H1 (cell line): ENCODE measurements at regions not wholly inside any gene's neighbourhood (a gene's known extent, or its start where the extent isn't known, plus 50 kb on each side); places are given as distances from the start of the nearest gene placed in this dataset.

Experiments
- CTCF ChIA-PET: fragments of 300-600 bp; sonication (Branson Sonifier 250); formaldehyde crosslinking; loops from one replicate; lab custom pipeline; 2021; ENCODE audit not compliant: partially characterized antibody; lab: Charles Lee
- POLR2A ChIA-PET: fragments of 300-600 bp; sonication (Branson Sonifier 250); formaldehyde crosslinking; loops from one replicate; lab custom pipeline; 2021; ENCODE audit warnings: inconsistent platforms; ENCODE audit not compliant: partially characterized antibody; lab: Charles Lee
- DNase-seq, 2 experiments: peaks; one replicate each; pipeline versions ENCODE4 v3.0.0 to v3.0.0-alpha.2; 2010 to 2022; ENCODE audit warnings: low spot score in 2 of 2, low read depth in 1 of 2, mixed read lengths in 1 of 2
- FAIRE-seq: peaks from 2 replicates; lab custom pipeline; 2011; peaks lifted over from hg19 to GRCh38; lab: Jason Lieb, UNC
- H2AFZ ChIP-seq: 2 replicates; pipeline ENCODE4 v1.8.1; 2012; ENCODE audit warnings: low read length, inconsistent platforms
- H2AK5ac ChIP-seq: 2 replicates; pipeline ENCODE4 v1.6.1; 2013; ENCODE audit warnings: low read depth, low read length
- H2BK120ac ChIP-seq: replicated peaks from 2 replicates; pipeline ENCODE3; 2013; ENCODE audit warnings: low read depth, low read length, inconsistent platforms
- H2BK12ac ChIP-seq: 2 replicates; pipeline ENCODE4 v1.6.1; 2013; ENCODE audit warnings: low read depth, low read length
- H2BK15ac ChIP-seq: 2 replicates; pipeline ENCODE4 v1.6.1; 2013; ENCODE audit warnings: low read length
- H2BK20ac ChIP-seq: 2 replicates; pipeline ENCODE4 v1.6.1; 2013; ENCODE audit warnings: low read length
- H2BK5ac ChIP-seq: 2 replicates; pipeline ENCODE4 v1.6.1; 2013; ENCODE audit warnings: low read depth, low read length
- H3K14ac ChIP-seq: 2 replicates; pipeline ENCODE4 v1.6.1; 2013; ENCODE audit warnings: inconsistent platforms; ENCODE audit not compliant: insufficient read length
- H3K18ac ChIP-seq: 2 replicates; pipeline ENCODE4 v1.6.1; 2013; ENCODE audit warnings: low read length; ENCODE audit errors: extremely low read depth
- H3K23ac ChIP-seq: 2 replicates; pipeline ENCODE4 v1.6.1; 2013; ENCODE audit warnings: inconsistent platforms; ENCODE audit not compliant: insufficient read length
- H3K23me2 ChIP-seq: 2 replicates; pipeline ENCODE4 v1.6.1; 2013; ENCODE audit warnings: low read depth, low read length
- H3K27ac ChIP-seq: 2 replicates; pipeline ENCODE4 v1.6.1; 2011; ENCODE audit warnings: low read depth, low read length, inconsistent platforms
- H3K27me3 ChIP-seq, 4 experiments: replicated peaks in 1 of 4; 1 replicate in 1 of 4; 2 replicates in 3 of 4; pipeline versions ENCODE4 v1.6.1 to v1.8.1; 2011 to 2013; ENCODE audit warnings: low read length in 3 of 4, mild to moderate bottlenecking in 3 of 4, inconsistent platforms in 2 of 4, mixed read lengths in 2 of 4, moderate library complexity in 1 of 4; ENCODE audit not compliant: control insufficient read depth in 3 of 4, insufficient read depth in 3 of 4; ENCODE audit errors: extremely low read depth in 1 of 4
- H3K36me3 ChIP-seq, 4 experiments: 2 replicates each; pipeline versions ENCODE4 v1.6.1 to v1.8.1; 2011 to 2013; ENCODE audit warnings: mild to moderate bottlenecking in 4 of 4, low read length in 3 of 4, moderate library complexity in 2 of 4, control low read depth in 1 of 4, inconsistent platforms in 1 of 4; ENCODE audit not compliant: insufficient read depth in 4 of 4, control insufficient read depth in 2 of 4
- H3K4ac ChIP-seq: replicated peaks from 2 replicates; pipeline ENCODE3; 2013; ENCODE audit warnings: low read length, low read depth, mixed read lengths, inconsistent platforms; ENCODE audit not compliant: insufficient read length
- H3K4me1 ChIP-seq, 4 experiments: replicated peaks in 1 of 4; 1 replicate in 1 of 4; 2 replicates in 3 of 4; pipeline versions ENCODE4 v1.6.1 to v1.8.1; 2011 to 2013; ENCODE audit warnings: low read length in 3 of 4, inconsistent platforms in 2 of 4, mixed read lengths in 1 of 4; ENCODE audit not compliant: insufficient read depth in 4 of 4, control insufficient read depth in 3 of 4
- H3K4me2 ChIP-seq, 2 experiments: 2 replicates each; pipeline versions ENCODE4 v1.6.1 to v1.8.1; 2011 to 2013; ENCODE audit warnings: low read depth in 2 of 2, low read length in 2 of 2, control low read depth in 1 of 2, inconsistent platforms in 1 of 2, mild to moderate bottlenecking in 1 of 2; ENCODE audit not compliant: insufficient read depth in 1 of 2
- H3K4me3 ChIP-seq, 4 experiments: fragments of 200-600, 300-600 bp in 1 of 4; sonication (generic), shearing (Covaris generic), sonication (Bioruptor Twin) in 1 of 4; 2 replicates each; pipeline versions ENCODE4 v1.5.1 to v1.8.1; 2011 to 2016; ENCODE audit warnings: low read length in 4 of 4, low read depth in 3 of 4, control low read depth in 2 of 4, inconsistent platforms in 2 of 4, mild to moderate bottlenecking in 2 of 4, mixed read lengths in 1 of 4, moderate library complexity in 1 of 4; ENCODE audit not compliant: insufficient read depth in 2 of 4; ENCODE audit errors: extremely low read depth in 1 of 4
- H3K56ac ChIP-seq: replicated peaks from 2 replicates; pipeline ENCODE3; 2013; ENCODE audit warnings: low read depth, mild to moderate bottlenecking, mixed read lengths, low read length, inconsistent platforms; ENCODE audit not compliant: insufficient read length
- H3K79me1 ChIP-seq: 2 replicates; pipeline ENCODE4 v1.6.1; 2013; ENCODE audit warnings: low read depth, low read length, control low read depth
- H3K79me2 ChIP-seq, 2 experiments: 2 replicates each; pipeline versions ENCODE4 v1.6.1 to v1.8.1; 2012 to 2013; ENCODE audit warnings: low read length in 2 of 2, mild to moderate bottlenecking in 2 of 2, inconsistent platforms in 1 of 2; ENCODE audit not compliant: insufficient read depth in 2 of 2, control insufficient read depth in 1 of 2
- H3K9ac ChIP-seq, 4 experiments: replicated peaks in 1 of 4; 1 replicate in 1 of 4; 2 replicates in 3 of 4; pipeline versions ENCODE4 v1.6.1 to v1.8.1; 2011 to 2013; ENCODE audit warnings: low read depth in 3 of 4, low read length in 3 of 4, control low read depth in 2 of 4, mild to moderate bottlenecking in 2 of 4, moderate library complexity in 2 of 4, inconsistent platforms in 1 of 4; ENCODE audit errors: extremely low read depth in 1 of 4
- H3K9me3 ChIP-seq, 2 experiments: 2 replicates each; pipeline versions ENCODE4 v1.6.1 to v1.8.1; 2012 to 2013; ENCODE audit warnings: mild to moderate bottlenecking in 2 of 2, moderate library complexity in 2 of 2, control low read depth in 1 of 2, inconsistent platforms in 1 of 2, low read depth in 1 of 2, low read length in 1 of 2, mixed read lengths in 1 of 2; ENCODE audit not compliant: insufficient read depth in 2 of 2
- H4K20me1 ChIP-seq, 2 experiments: replicated peaks in 1 of 2; 2 replicates each; pipeline versions ENCODE3 to v1.8.1; 2011 to 2013; ENCODE audit warnings: inconsistent platforms in 2 of 2, low read length in 2 of 2, mild to moderate bottlenecking in 1 of 2; ENCODE audit not compliant: insufficient read depth in 2 of 2, control insufficient read depth in 1 of 2
- H4K5ac ChIP-seq: 2 replicates; pipeline ENCODE4 v1.6.1; 2013; ENCODE audit warnings: low read length, low read depth, mixed read lengths, inconsistent platforms; ENCODE audit not compliant: insufficient read length
- H4K8ac ChIP-seq: 2 replicates; pipeline ENCODE4 v1.8.0; 2013; ENCODE audit warnings: mild to moderate bottlenecking, moderate library complexity, low read length, inconsistent platforms; ENCODE audit not compliant: insufficient read depth; ENCODE audit errors: extremely low read depth
- H4K91ac ChIP-seq: replicated peaks from 2 replicates; pipeline ENCODE3; 2013; ENCODE audit warnings: low read length, mixed read lengths, inconsistent platforms; ENCODE audit not compliant: insufficient read length
- BCL11A ChIP-seq, 2 experiments: IDR thresholded peaks; one replicate each; pipeline ENCODE4 v1.6.1; 2011; ENCODE audit warnings: low read depth in 2 of 2, low read length in 2 of 2, mild to moderate bottlenecking in 2 of 2
- CREB1 ChIP-seq: IDR thresholded peaks from 2 replicates; pipeline ENCODE4 v1.6.1; 2012; ENCODE audit warnings: inconsistent platforms
- HDAC2 ChIP-seq, 2 experiments: fragments of 300-600 bp in 1 of 2; sonication (generic) in 1 of 2; IDR thresholded peaks; 2 replicates each; pipeline ENCODE4 v1.6.1; 2011 to 2012; ENCODE audit warnings: low read depth in 2 of 2, low read length in 2 of 2, mild to moderate bottlenecking in 2 of 2, moderate library complexity in 2 of 2, borderline replicate concordance in 1 of 2, inconsistent platforms in 1 of 2
- JUN ChIP-seq: IDR thresholded peaks from 2 replicates; pipeline ENCODE4 v1.6.1; 2011; ENCODE audit warnings: low read depth, mild to moderate bottlenecking, improper control_type of control experiment, low read length
- POLR2AphosphoS5 ChIP-seq: IDR thresholded peaks from 2 replicates; pipeline ENCODE4 v1.6.1; 2011; ENCODE audit warnings: low read depth, low read length
- POU5F1 ChIP-seq: IDR thresholded peaks from 2 replicates; pipeline ENCODE4 v1.6.1; 2011; ENCODE audit warnings: low read depth, mild to moderate bottlenecking, low read length, moderate library complexity
- RBBP5 ChIP-seq: IDR thresholded peaks from 2 replicates; pipeline ENCODE4 v1.7.1; 2012; ENCODE audit warnings: low read depth, mild to moderate bottlenecking, inconsistent platforms, low read length, moderate library complexity, borderline replicate concordance
- RNF2 ChIP-seq: fragments of 200-900, 300-1000 bp; sonication (generic); IDR thresholded peaks from 2 replicates; pipeline ENCODE4 v1.7.1; 2016; ENCODE audit warnings: borderline replicate concordance, low read depth, mild to moderate bottlenecking, antibody characterized with exemption, low read length; ENCODE audit not compliant: poor library complexity, severe bottlenecking; ENCODE audit errors: missing control alignments
- SAP30 ChIP-seq: fragments of 300-600 bp; sonication (generic); IDR thresholded peaks from 2 replicates; pipeline ENCODE4 v1.7.1; 2012; ENCODE audit warnings: low read length, moderate library complexity, mild to moderate bottlenecking, inconsistent platforms; ENCODE audit not compliant: insufficient read depth, insufficient replicate concordance
- SUZ12 ChIP-seq: fragments of 200-600 bp; sonication (generic); IDR thresholded peaks from 2 replicates; pipeline ENCODE4 v1.6.1; 2012; ENCODE audit warnings: mild to moderate bottlenecking, inconsistent platforms, low read length, moderate library complexity, mixed read lengths
- ZNF274 ChIP-seq: IDR thresholded peaks from 2 replicates; pipeline ENCODE4 v1.7.0; 2012; ENCODE audit warnings: low read length, borderline replicate concordance; ENCODE audit errors: extremely low read depth
- whole genome bisulfite sequencing, 2 experiments: shearing (Covaris generic) in 1 of 2; methylation state at CpG; one replicate each; pipeline versions ENCODE4 v1.1.6 to v1.1.7; 2013 to 2015; ENCODE audit warnings: low lambda C conversion rate in 2 of 2, mixed read lengths in 2 of 2, inconsistent platforms in 1 of 2, low coverage in 1 of 2, missing lambda C conversion rate in 1 of 2; ENCODE audit not compliant: insufficient replicate concordance in 2 of 2, insufficient coverage in 1 of 2, insufficient read length in 1 of 2; ENCODE audit errors: extremely low coverage in 1 of 2, missing lambda C conversion rate in 1 of 2; 5-methylcytosine and 5-hydroxymethylcytosine counted together

- H2BK120ac ChIP-seq: no peak overlapping the region
- no peak overlapping the region for H3K9ac ChIP-seq
- no peak overlapping the region for H3K18ac ChIP-seq
- DNase-seq (no peak), FAIRE-seq (no peak)
- H3K4ac ChIP-seq: no peak overlapping the region
- ChIA-PET POLR2A (interaction anchor here (1.1 kb wide), 1 partner anchor 14 kb away, joined by 3 read pairs; no protein-coding TSS in a partner anchor), CTCF (no interaction called here)
- no peaks in the 10 kb centered on the region for H4K20me1 ChIP-seq
- no peaks in the 10 kb centered on the region for H3K27me3 ChIP-seq
- H2BK15ac ChIP-seq: no peak overlapping the region
- no peaks in the 10 kb centered on the region for H3K4me1 ChIP-seq
- H3K27ac ChIP-seq: no peak overlapping the region
- H4K91ac ChIP-seq: no peak overlapping the region
- no peak overlapping the region for H3K23ac ChIP-seq
- H3K23me2 ChIP-seq: no peaks in the 10 kb centered on the region
- no peak overlapping the region for H4K5ac ChIP-seq
- H2BK5ac ChIP-seq: no peak overlapping the region
- WGBS, 2 experiments: 89% methylated on average over 5 of the region's 5 CpGs; no CpG with 5 or more reads in 1 of the 2 experiments
- no peaks in the 10 kb centered on the region for H3K79me2 ChIP-seq
- H2AK5ac ChIP-seq: no peak overlapping the region
- no peak overlapping the region for H3K4me2 ChIP-seq
- H3K36me3 ChIP-seq: no peaks in the 10 kb centered on the region
- H3K9me3 ChIP-seq: no peaks in the 10 kb centered on the region
- H2AFZ ChIP-seq: no peak overlapping the region
- no peak overlapping the region for H3K14ac ChIP-seq
- no peak overlapping the region for H2BK12ac ChIP-seq
- H3K4me3 ChIP-seq: no peak overlapping the region
- no peak overlapping the region for H4K8ac ChIP-seq
- H2BK20ac ChIP-seq: no peak overlapping the region
- no peak overlapping the region for H3K56ac ChIP-seq
- no peaks in the 10 kb centered on the region for H3K79me1 ChIP-seq
- TF ChIP-seq SAP30 (no peak), HDAC2 (IDR thresholded peaks at IDR 0.05; ENCODE audit: borderline replicate concordance in 1 of 2, low read depth in 2 of 2, low read length in 2 of 2) (no peak), ZNF274 (no peak), RNF2 (no peak), CREB1 (no peak), BCL11A (IDR thresholded peaks at IDR 0.05; ENCODE audit: low read depth in 2 of 2, low read length in 2 of 2) (no peak), SUZ12 (no peak), POLR2AphosphoS5 (no peak), RBBP5 (no peak), POU5F1 (no peak), JUN (no peak)
- TF ChIP-seq, all 59 proteins: peak for 0
Observed at GRCh38 chr1:104630567-104631149, 881.0 kb downstream of the AMY1C start.
